ENCODE measurements at regions not wholly inside any gene's neighbourhood (a gene's known extent, or its start where the extent isn't known, plus 50 kb on each side); places are given as distances from the start of the nearest gene placed in this dataset.

DNA sequence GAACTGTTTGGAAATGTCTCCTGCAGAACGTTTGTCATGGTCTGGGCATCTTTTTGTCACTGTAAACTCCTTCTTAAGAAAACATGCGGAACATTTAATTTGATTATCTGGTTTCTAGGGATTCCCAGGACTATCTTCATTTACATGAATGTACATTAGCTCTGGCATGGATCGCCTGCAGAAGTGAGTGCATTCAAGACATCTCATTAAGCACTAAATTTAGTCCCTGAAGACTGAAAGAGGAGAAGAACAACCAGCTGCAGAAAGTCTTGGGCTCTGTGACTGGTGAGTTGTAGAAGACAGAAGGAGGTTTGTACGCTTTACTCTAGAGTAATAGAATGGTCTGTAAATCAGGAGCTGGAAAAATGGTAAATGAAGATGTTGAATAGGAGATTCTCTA is 540.7 kb downstream of the BCKDHB start:
- Histone ChIP-seq H3K36me3 (no peaks in the 10 kb centered on the region), H3K4me3 (no peak overlapping the region), H3K27ac (no peak overlapping the region), H3K27me3 (no peaks in the 10 kb centered on the region), H3K4me1 (no peaks in the 10 kb centered on the region), H3K9me3 (no peaks in the 10 kb centered on the region)
- intact Hi-C loops (cut with DNase I), result no loop called here
- DNase-seq (ENCODE audit: extremely low spot score in 2 of 2), result no peak
- TF ChIP-seq POLR2AphosphoS5 (IDR thresholded peaks at IDR 0.05; ENCODE audit: insufficient read depth in 1 of 2, low read depth in 1 of 2), result no peak
- no peak for TF ChIP-seq POLR2A (IDR thresholded peaks at IDR 0.05)
- TF ChIP-seq CTCF (IDR thresholded peaks at IDR 0.05), result no peak

DNA sequence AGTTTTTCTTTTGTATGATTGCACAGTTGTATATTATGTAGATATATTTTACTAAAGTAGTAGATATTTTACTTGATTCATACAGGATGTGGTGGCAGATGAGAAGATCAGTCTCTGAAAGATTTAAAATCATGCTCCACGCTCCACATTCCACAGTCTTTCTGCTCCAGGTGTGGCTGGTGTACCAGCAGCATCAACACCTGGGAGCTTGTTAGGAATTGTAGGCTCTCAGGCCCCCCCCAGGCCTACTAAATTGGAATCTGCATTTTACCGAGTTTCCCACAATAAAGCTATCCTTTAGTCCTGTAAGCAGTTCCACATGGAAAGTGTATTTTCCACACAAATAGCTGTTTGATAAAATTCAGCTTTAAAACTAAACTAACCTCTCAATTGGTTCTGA is 537.4 kb downstream of the BCKDHB start:
- intact Hi-C loops (cut with DNase I), result no loop called here
- H3K4me3 ChIP-seq, result no peak overlapping the region
- no peaks in the 10 kb centered on the region for H3K27me3 ChIP-seq
- H3K27ac ChIP-seq, result no peak overlapping the region
- peaks cover 5% of the 10 kb centered on the region for H3K4me1 ChIP-seq
- H3K9me3 ChIP-seq, result no peaks in the 10 kb centered on the region
- DNase-seq (ENCODE audit: extremely low spot score in 2 of 2), result no peak
- H3K36me3 ChIP-seq, result no peaks in the 10 kb centered on the region
- no peak for TF ChIP-seq CTCF (IDR thresholded peaks at IDR 0.05)
- no peak for TF ChIP-seq POLR2AphosphoS5 (IDR thresholded peaks at IDR 0.05; ENCODE audit: insufficient read depth in 1 of 2, low read depth in 1 of 2)
- TF ChIP-seq POLR2A (IDR thresholded peaks at IDR 0.05), result no peak

- no peak for DNase-seq (ENCODE audit: extremely low spot score in 2 of 2)
- TF ChIP-seq CTCF (IDR thresholded peaks at IDR 0.05) (no peak), POLR2A (IDR thresholded peaks at IDR 0.05) (no peak), POLR2AphosphoS5 (IDR thresholded peaks at IDR 0.05; ENCODE audit: insufficient read depth in 1 of 2, low read depth in 1 of 2) (no peak)
- Histone ChIP-seq H3K9me3 (no peaks in the 10 kb centered on the region), H3K4me3 (no peak overlapping the region), H3K36me3 (no peaks in the 10 kb centered on the region), H3K27ac (no peak overlapping the region), H3K27me3 (no peaks in the 10 kb centered on the region), H3K4me1 (peaks cover 5% of the 10 kb centered on the region)
- intact Hi-C loops (cut with DNase I), result no loop called here
Measured at GRCh38 chr6:80642452-80642851, 536.0 kb downstream of the BCKDHB start.

DNA sequence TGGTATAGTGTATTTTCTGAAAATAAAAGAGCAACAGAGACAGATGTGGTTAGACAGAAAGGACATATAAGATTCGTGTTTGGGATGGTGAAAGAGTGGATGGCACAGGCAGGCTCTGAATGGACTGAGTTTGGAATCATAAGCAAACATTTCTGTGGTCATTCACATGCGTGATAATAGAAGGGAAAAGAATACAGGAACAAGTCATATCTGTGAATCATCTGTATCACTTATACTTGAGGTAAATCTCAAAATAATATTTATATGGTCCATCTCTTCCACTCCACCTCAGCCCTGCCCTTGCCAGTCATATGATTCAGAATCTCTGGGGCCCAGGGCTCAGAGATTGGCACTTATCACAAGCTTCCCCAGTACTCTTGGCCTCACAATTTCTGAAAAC is 535.1 kb downstream of the BCKDHB start:
- Histone ChIP-seq H3K4me3 (no peak overlapping the region), H3K9me3 (no peaks in the 10 kb centered on the region), H3K27ac (no peak overlapping the region), H3K4me1 (peaks cover 5% of the 10 kb centered on the region), H3K27me3 (no peaks in the 10 kb centered on the region), H3K36me3 (no peaks in the 10 kb centered on the region)
- DNase-seq (ENCODE audit: extremely low spot score in 2 of 2), result no peak
- TF ChIP-seq CTCF (IDR thresholded peaks at IDR 0.05), result no peak
- TF ChIP-seq POLR2A (IDR thresholded peaks at IDR 0.05), result no peak
- TF ChIP-seq POLR2AphosphoS5 (IDR thresholded peaks at IDR 0.05; ENCODE audit: insufficient read depth in 1 of 2, low read depth in 1 of 2), result no peak
- intact Hi-C loops (cut with DNase I), result no loop called here

- no peaks in the 10 kb centered on the region for H3K36me3 ChIP-seq
- H3K27ac ChIP-seq, result no peak overlapping the region
- intact Hi-C loops (cut with DNase I), result no loop called here
- peaks cover 5% of the 10 kb centered on the region for H3K4me1 ChIP-seq
- no peak overlapping the region for H3K4me3 ChIP-seq
- H3K9me3 ChIP-seq, result no peaks in the 10 kb centered on the region
- TF ChIP-seq POLR2AphosphoS5 (IDR thresholded peaks at IDR 0.05; ENCODE audit: insufficient read depth in 1 of 2, low read depth in 1 of 2), result no peak
- TF ChIP-seq POLR2A (IDR thresholded peaks at IDR 0.05), result no peak
- TF ChIP-seq CTCF (IDR thresholded peaks at IDR 0.05), result no peak
- DNase-seq (ENCODE audit: extremely low spot score in 2 of 2), result no peak
- H3K27me3 ChIP-seq, result no peaks in the 10 kb centered on the region
Measured at GRCh38 chr6:80640176-80640575, 533.7 kb downstream of the BCKDHB start.
